ENCODE measurements at regions not wholly inside any gene's neighbourhood (a gene's known extent, or its start where the extent isn't known, plus 50 kb on each side); places are given as distances from the start of the nearest gene placed in this dataset.

DNA sequence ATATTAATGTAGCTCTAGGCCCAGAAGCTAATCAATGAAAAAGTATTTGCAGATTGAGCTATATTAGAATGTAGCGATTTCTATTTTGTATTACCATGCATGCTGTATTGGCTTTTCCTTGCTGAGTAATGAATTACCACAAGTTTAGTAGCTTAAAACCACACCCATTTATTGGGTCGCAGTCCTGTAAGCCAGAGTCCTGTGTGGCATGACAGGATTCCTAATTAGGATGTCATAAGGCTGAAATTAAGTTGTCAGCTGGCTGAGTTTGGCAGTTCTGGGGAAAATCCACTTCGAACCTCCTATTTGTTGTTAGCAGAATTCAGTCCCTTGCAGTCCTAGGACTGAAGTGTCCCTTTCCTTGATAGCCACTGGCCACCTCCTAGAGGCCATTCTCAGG lies 50.3 kb upstream of the HHIP start:
- peaks cover 4% of the 10 kb centered on the region for H3K9me3 Mint-ChIP-seq
- DNase-seq (ENCODE audit: extremely low spot score, unreplicated experiment) = no peak
- H3K4me3 Mint-ChIP-seq = no peak overlapping the region
- H3K4me1 Mint-ChIP-seq (ENCODE audit: unreplicated experiment) = peaks cover 6% of the 10 kb centered on the region
- no peaks in the 10 kb centered on the region for H3K36me3 Mint-ChIP-seq
- no peaks in the 10 kb centered on the region for H3K27me3 Mint-ChIP-seq
- no peak overlapping the region for H3K27ac Mint-ChIP-seq
- TF ChIP-seq CTCF (conservative IDR thresholded peaks at IDR 0.05) = no peak

Data from type B pancreatic cell (in vitro differentiated cells).